HG03175 (cell line): ENCODE measurements at regions not wholly inside any gene's neighbourhood (a gene's known extent, or its start where the extent isn't known, plus 50 kb on each side); places are given as distances from the start of the nearest gene placed in this dataset.
"Not testable (repeated sequence)": the region's sequence is repeated elsewhere in the genome, so short reads cannot be mapped to it uniquely, and the experiment has no call there.

Experiments
- ATAC-seq: cut with Tn5 transposase; IDR thresholded peaks from one replicate; pipeline ENCODE4 v1.9.1; 2021; ENCODE audit warnings: mild to moderate bottlenecking, moderate library complexity; ENCODE audit not compliant: unreplicated experiment

DNA sequence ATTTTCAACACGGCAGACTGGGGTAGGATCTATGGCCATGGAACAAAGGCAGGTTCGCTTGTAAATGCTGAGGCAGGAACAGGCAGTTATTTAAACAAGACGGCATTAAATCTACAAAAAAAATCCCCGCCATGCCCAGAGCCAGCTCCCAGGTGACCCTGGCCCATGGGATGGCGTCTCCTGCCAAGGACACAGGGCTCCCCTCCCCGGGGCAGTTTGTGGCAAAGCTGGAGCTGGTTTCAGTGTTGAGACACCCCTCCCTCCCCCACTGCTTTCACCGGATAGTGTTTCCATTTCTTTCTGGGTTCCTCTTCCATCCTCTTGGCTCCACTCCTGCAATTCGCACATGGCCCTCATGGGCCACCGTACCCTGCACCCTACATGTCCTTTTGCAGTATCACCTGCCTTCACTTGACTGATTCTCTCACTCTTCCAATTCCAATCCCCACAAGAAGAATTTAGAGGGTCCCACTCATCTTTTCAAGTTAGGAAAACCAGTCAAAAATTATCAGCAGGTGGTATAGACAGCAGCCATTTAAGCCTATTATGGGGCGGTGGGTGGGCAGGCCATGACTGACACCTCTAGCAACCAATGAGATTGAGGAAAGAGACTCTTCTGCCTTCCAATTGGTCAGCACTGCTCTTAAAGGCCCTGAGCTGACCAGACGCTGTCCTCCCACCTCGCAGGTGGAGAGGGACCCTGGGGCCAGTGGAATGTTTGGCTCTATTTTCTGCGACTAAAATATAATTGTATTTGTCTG, 52.0 kb downstream of the OLIG1 start:
- ATAC-seq, result no peak

DNA sequence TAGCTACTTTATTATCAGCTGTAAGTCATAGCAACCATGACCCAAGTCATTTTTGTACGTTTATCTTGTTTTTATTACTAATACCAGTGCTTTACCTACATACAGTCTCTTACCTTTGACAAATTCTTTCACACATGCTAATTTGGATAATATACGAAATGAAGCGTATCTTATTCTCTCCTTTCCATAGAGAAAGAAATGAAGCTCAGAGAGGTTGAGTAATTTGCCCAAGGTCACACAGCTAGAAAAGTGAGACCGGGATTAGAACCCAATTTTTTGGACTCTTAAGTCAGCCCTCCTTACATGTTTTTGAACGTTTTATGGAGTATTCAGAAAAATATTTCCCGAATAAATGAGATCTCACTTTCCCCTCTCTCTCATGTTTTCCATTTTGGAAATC, 52.6 kb downstream of the OLIG1 start:
- ATAC-seq, result no peak

DNA sequence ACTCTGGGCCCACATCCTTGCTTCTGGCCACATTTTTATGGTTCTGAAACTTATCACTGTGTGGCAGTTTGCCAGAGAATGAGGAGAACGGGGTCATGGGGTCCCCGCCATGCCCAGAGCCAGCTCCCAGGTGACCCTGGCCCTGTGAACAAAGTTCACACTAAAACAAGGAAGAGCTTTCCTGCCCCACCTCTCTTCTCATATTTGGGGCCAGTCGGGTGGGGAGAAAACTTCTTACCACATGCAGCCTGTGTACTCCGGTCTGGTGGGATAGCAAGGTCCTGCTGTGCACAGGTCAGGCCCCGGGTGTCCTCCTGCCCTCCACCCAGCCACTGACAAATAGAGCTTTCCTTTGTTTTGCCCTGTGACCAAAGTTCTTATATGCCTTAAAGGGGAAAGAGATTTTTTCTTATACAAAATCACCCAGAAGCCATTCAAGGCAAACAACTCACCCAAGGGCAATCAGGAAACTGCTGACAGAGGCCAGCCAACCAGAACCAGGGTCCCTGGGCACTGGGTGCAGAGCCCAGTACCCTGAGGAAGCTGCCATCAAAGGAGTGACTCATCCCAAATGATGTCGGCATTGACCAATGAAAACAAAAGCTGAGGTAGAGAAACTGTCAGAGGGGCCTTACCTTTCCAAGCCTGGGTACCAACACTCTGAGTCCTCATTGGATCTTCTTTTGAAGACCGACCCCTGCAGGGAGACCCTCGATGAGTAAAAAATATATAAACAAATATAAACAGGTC, 53.6 kb downstream of the OLIG1 start:
- ATAC-seq, result no peak

DNA sequence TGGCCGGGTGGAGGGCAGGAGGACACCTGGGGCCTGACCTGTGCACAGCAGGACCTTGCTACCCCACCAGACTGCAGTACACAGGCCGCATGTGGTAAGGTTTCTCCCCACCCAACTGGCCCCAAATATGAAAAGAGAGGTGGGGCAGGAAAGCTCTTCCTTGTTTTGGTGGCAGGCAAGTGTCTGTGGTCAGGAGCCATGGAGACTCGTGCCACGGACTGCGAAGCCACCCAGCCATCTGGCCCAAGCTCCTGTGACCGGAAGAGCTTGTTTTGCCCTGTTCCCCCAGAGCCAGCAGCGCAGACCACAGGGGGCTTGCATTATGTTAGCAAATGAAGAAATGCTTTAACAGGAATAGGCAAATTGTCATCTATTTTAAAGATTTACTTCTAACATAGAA, 54.9 kb downstream of the OLIG1 start:
- no peak for ATAC-seq

DNA sequence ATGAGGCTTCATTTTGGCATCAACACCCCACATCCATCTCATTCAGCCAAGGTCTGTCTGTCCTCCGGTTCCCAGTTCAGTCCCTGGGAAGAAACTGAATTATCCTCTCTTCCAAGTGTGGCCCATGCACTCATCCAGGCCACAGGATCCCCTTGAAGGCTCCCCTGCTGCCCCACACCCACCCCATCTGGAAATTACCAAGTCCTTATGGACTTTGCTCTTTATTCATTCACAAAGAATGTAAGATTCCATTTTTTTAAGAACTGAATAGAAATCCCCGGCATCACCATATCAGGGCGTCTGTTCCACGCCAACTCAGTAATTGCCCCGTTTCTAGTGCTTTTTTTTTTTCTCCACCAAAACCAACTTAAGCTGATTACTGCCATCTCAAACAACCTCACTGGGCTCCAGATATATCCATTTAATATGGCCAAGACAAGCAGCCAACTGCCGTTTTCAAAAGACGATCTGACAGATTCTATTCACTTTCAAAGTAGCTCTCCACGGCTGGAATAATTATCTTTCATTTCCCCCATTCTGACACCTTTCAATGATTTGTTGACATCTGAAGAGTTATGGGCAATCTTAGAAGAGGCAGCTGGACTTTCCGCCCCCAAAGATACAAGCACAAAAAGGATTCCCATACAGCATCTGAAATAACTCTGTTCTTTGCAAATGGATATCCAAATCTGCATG, 55.9 kb downstream of the OLIG1 start:
- no peak for ATAC-seq

DNA sequence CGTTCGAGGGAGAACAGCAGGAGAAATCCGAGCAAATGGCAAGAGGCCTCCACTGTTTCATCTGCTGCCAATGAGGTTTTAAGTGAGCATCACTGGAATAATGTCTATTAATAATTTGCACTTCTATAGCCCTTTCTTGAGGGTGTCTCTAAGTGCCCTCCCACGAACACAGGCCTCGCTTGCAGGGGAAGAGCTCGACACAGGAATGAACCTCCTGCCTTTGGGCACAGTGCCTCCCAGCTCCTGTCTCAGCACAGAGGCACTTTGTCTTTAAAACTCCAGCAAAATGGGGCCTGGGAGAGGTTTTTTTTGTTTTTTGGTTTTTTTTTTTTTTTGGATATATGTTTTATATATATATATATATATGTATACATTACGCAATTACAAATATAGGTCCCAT, 56.6 kb downstream of the OLIG1 start:
- no peak for ATAC-seq

DNA sequence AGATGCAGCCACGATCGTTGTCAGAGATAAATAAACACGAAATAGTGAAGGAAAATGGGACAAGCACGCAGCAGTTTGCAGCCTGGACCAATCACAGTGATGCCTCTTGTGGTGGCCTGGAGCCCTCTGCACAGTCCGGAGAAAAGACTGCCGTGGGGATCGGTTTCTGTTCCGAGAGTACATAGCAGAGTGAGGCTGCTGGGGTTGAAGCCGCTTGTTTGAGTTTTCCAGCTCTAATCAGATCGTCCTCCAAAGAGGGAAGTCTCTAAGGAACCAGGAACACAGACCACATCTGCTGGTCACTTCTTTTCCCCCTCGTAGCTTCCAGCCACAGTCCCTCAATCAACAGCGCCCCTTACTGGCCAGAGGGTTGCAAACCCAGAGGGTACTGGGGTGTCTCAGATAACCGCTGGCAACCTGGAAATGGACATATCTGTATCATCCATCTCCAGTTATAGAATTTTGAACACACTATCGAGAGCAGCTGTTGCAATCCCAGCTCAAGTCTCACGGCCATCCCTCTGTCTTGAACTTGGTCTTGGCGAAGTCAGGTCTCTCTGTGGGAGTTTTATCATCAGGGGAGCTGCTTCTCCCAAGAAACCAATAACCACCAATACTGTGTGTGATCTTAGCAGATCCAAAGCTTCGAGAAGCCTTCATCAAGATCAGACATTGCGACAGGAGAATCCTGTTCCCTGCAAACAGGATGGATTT, 57.4 kb downstream of the OLIG1 start:
- peak; percentile 61 for ATAC-seq

DNA sequence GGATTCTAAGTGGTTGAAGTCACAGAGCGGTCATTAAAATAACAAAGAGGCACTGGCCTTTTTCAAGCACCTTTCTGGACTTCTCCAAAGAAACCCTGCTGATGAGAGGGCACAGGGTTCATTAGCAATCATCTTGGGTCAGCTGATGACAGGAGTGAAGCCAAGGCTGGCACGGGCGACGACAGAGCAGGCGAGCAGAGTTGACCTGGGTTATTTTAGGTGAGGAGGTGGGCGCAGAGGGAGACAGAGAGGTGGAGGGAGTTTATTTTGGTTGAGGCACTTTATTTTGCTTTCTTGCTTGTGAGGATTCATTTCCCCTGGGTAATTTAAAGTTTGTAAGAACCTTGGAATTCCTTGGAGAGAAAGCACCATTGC, 57.9 kb downstream of the OLIG1 start:
- no peak for ATAC-seq

DNA sequence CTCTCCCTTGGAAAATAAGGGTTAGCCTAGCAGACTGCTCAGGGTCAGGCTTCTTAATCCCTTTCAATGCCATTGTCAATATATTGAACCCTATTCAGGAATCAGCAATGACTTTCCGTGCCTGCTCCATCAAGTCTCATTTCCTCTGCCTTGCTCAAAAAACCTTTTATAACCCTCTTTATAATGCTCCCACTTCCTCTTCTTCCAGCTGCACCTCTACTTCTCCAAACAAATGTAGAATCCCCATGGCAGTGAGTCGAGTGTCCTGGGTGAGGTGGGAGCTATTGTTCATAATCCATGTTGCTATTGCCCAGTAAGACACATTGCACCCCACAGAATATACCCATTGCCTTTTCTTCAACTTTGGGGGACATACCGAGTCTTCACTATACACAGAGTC, 58.6 kb downstream of the OLIG1 start:
- ATAC-seq, result no peak

DNA sequence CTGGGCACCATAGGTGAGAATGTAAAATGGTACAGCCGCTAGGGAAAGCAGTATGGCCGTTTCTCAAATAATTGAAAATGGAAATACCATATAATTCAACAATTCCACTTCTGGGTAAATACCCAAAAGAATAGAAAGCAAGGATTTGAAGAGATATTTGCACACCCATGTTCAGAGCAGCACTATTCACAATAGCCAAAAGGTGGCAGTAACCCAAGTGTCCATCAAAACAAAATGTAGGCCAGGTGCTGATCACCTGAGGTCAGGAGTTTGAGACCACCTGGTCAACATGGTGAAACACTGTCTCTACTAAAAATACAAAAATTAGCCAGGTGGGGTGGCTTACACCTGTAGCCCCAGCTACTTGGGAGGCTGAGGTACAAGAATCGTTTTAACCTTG, 62.1 kb downstream of the OLIG1 start:
- ATAC-seq, result no peak

DNA sequence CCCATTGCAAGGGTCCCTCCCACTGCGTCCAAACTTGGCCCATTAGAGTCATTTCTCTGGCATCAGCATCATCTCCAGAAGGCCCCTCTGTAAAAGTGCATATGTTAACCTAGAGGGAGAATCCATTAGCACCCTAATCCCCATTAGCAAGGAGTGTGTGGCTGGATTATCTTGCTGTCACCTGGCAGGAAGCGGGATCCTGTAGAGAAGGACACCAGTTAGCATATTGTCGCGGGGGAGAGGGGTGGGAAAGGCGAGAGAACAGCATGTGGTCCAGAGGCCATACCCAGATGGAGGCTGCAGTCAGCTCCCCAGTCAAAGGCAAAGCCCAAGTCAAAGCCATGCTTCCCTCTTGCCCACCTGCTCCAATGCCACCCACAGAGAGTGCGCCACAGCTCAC, 64.0 kb downstream of the OLIG1 start:
- ATAC-seq, result no peak

DNA sequence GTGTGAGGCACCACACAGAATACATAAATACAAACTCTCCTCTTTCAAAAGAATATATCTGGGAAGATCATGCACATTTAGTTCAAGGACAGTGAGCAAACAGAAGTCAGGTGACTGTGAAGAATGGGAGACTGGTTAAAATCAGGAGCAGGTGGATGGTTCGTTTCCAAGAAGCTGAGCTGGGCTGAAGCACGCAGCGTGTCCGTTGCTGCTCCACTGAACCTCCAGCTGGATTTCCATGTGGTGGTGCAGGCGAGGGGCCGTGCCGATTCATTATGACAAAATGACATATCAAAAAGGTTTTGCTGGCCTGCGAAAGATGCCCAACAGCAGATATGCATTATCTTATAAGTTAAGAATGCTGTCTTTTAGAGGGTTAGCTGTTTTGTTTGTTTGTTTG, 66.0 kb downstream of the OLIG1 start:
- ATAC-seq, result no peak

DNA sequence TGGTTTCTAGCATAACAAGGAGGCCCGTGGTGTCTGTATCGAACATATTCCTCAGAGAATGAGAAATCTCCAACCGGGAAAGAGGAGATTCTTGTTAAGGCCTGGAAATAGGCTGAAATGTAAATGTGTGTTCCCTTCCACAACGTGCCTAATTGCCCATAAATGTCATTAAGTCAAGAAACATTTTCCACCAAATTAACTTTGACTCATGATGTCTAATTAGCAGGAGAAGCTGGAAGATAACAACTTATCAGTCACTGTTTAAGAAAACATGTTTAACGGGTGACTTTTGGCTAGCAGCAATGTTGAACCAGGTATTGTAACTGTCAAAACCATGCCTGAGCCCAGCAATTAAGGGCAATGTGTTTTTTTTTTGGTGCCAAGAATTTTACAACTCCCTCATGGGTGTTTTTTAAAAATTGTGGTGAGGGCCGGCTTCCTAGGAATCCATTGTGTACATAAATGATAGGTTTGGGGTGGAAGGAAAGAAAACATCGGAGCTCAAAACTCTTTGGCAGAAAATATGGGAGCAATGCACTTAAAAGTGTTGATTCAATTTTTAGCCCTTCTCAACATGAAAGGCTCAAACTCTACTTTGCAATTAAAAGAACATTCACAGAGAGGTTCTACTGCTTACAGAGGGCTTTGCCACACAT, 67.0 kb downstream of the OLIG1 start:
- ATAC-seq, result no peak

DNA sequence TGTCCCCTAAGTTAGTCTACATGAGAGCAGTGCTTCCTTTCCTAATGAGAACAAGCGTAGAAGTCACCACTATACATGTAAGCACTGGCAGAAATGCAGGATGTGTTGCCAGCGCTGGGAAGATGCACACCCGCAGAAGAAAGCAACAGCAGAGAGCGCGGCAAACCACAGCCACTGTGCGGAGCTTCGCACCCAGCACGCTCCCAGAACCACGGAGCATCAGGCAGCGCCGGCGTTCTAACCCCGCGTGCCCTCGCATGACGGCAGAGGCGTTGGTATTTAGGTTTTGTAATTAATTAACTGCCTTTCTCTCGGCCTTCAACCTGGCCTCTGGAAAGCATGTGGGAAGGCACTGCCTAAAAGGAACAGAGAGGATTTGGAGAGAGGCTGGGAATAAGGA, 69.1 kb downstream of the OLIG1 start:
- no peak for ATAC-seq

DNA sequence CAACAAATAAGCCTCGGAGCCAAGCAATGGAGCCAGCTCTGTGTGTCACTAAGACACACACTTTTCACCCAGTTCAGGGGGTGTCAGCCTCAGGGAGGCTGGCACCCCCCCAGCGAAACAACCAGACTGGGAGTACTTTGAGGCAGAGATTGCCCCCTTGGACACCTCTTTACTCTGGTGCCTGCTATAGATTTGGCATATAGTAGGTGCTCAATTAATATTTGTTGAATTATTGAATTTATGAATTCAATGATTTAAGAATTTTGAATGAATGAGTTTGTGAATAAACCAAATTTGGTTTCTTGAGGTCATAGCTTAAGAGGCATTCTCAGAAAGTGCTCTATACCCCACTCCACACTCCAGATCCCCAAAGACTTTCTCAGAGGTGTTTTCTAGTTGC, 70.3 kb downstream of the OLIG1 start:
- ATAC-seq, result no peak

DNA sequence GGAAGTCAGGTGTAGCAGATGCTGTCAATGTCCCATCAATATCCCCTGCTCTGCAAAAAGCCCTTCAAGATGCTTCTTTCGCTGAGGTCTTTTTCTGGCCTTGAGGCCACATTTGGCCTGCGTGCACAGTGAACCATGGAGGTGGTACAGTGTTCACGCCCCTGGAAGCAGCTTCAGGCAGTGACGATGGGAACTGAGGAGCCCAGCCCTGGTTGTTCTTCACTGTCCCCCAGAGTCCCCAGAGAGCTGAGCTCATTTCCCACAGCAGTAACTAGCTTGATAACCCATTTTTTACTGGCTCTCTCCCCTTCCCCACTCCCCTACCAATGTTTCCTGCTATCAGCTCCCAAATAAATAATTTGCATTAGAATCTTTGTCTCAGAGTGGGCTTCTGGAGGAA, 76.5 kb downstream of the OLIG1 start:
- no peak for ATAC-seq

DNA sequence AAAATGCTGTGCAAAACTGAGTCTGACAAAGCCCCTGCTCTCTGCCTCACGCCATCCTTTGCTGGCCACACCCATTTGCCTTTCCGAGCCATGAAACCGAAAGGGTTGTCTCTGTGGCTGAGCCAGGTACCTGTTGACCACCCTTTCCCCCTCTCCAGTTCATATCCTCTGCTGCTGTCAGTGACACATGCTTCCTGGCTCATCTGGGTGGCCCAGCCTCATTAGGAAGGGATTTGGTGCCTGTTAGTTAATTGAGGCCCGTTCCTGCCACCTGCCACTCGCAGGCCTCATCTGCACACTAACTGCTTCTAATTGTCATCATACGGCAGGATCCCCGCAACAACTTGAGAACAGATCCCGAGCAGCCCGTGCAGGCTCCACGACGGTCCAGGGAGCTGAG, 79.2 kb downstream of the OLIG1 start:
- ATAC-seq, result no peak

DNA sequence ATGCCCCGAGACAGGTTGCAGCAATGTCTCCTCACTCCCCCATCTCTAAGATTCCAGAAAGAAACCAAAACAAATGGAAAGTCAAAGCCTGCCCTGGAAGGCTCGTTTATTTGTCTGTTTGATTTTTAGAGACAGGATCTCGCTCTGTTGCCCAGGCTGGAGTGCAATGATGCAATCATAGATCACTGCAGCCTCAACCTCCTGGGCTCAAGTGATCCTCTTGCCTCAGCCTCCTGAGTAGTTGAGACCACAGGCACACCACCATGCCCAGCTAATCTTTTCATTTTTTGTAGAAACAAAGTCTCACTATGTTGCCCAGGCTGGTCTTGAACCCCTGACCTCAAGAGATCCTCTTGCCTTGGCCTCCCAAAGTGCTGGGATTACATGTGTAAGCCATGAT, 78.8 kb upstream of the IFNAR2 start:
- not testable (repeated sequence) for ATAC-seq

DNA sequence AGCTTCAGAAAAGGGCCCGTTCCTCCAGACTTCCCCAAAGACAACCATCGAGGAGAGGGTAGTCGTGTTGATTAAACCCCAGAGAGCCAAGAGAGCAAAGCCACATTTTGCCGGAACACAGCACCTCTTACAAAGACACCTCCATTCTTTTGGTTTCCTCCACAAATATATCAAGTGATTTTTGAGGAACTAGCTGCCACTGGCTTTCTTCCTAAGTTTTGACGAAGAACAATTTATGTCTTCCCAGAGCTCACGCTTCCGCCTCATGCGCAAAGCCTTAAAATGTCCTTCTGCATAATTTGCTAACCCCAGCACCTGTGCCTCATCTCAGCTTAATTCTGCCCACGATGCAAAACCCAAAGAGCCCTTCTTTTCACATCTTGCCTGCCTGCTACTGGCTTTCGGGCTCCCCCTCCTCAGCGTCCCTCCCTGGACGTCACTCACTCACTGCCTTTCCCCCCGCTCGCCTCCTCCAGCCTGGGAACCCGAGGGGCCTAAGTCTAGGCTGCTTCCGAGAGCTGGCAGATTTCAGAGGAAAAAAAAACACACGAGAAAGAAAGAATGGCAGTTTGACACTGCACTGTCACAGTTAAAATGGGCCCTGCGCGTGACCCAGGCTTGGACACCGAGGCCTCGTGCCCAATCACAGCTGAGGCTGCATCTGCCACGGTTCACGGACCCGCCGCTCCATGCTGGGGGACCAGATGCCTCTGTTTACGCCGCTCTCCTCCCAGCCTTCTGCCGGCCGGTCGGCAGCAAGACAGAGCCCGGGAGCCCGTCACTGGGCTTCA, 77.6 kb upstream of the IFNAR2 start:
- ATAC-seq, result no peak

DNA sequence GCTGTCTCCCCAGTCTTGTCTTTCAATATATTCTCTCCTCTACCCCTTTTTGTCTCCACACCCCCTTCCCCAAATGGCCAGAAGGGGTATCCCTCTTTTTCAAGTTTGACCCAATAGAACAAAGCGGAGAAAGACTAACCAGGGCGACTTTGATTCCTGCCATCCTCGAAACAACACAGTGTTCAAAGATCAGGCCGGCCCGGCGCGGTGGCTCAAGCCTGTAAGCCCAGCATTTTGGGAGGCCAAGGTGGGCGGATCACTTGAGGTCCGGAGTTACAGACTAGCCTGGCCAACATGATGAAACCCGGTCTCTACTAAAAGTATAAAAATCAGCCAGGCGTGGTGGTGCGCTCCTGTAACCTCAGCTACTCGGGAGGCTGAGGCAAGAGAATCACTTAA, 77.0 kb upstream of the IFNAR2 start:
- ATAC-seq, result no peak
